ENCODE measurements at regions not wholly inside any gene's neighbourhood (a gene's known extent, or its start where the extent isn't known, plus 50 kb on each side); places are given as distances from the start of the nearest gene placed in this dataset.

- Mint-ChIP-seq H3K27me3 (ENCODE audit: low read depth in 2 of 2) (no peaks in the 10 kb centered on the region), H3K9me3 (peaks cover 0 to 4% of the 10 kb centered on the region in 2 donors), H3K4me1 (no peaks in the 10 kb centered on the region), H3K36me3 (no peaks in the 10 kb centered on the region), H3K4me3 (no peak overlapping the region), H3K27ac (no peak overlapping the region)
- TF ChIP-seq CTCF (IDR thresholded peaks at IDR 0.05): no peak
- H3K27me3 ChIP-seq (ENCODE audit: control insufficient read depth, insufficient read depth, low read length): no peaks in the 10 kb centered on the region
- no peaks in the 10 kb centered on the region for H3K4me1 ChIP-seq (ENCODE audit: control insufficient read depth, insufficient read depth, low read length)
- 76% methylated on average over 25 of the region's 25 CpGs for WGBS (ENCODE audit: insufficient coverage)
- ATAC-seq (no peak), DNase-seq (no peak)
- H3K9me3 ChIP-seq (ENCODE audit: control insufficient read depth, insufficient read depth, low read length): no peaks in the 10 kb centered on the region
- H3K27ac ChIP-seq (ENCODE audit: low read length): no peak overlapping the region
- H3K36me3 ChIP-seq (ENCODE audit: control insufficient read depth, insufficient read depth, low read length): no peaks in the 10 kb centered on the region
- H3K4me3 ChIP-seq (ENCODE audit: low read length): no peak overlapping the region
- intact Hi-C loops (cut with micrococcal nuclease): no loop called here
Observed at GRCh38 chr14:104291123-104292000, 153.0 kb downstream of the KIF26A start.

DNA sequence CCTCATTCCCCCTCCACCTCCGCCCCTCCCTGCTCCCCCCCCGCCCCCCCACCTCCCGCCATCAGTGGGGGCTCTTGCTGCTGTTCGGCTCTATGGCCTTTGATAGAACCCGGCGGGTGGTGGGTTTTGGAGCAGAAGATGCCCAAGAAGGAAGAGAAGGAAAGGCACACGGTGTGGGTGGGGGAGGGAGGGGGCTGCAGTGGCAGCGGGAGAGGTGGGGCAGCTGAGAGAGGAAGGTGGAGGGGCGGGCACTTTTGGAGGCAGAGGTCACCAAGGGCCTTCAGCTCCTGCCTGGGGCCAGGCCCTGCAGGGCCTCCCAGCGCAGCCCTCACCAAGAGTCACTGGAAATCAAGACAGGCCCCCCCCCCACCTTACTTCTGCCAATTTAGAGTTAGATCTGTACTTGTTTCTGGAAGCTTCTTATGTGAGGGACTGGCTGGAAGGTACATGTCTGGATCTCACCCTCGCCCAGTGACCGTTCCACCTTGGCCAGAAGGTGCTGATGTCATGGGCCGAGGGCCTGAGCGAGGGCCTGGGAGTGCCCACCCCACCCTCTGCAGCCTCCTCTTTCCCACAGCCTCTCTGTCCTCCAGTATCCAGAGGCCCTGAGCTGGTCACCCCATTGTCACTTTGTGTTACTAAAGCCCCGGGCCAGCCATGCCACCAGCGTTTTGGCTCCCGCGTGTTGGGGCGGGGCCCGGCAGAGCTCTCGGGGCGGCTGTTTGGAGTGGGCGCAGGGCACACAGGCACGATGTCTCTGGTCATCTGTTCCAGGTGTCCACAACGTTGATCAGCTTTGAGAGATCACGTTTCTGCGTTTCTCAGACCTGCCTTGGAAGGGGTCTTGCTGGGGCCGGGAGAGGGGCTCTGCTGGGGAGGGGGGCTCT, 153.9 kb downstream of the KIF26A start:
- TF ChIP-seq CTCF (IDR thresholded peaks at IDR 0.05): no peak
- Histone ChIP-seq H3K27me3 (ENCODE audit: control insufficient read depth, insufficient read depth, low read length) (no peaks in the 10 kb centered on the region), H3K4me1 (ENCODE audit: control insufficient read depth, insufficient read depth, low read length) (no peaks in the 10 kb centered on the region), H3K36me3 (ENCODE audit: control insufficient read depth, insufficient read depth, low read length) (no peaks in the 10 kb centered on the region), H3K27ac (ENCODE audit: low read length) (no peak overlapping the region), H3K4me3 (ENCODE audit: low read length) (no peak overlapping the region), H3K9me3 (ENCODE audit: control insufficient read depth, insufficient read depth, low read length) (no peaks in the 10 kb centered on the region)
- DNase-seq (no peak), ATAC-seq (no peak)
- intact Hi-C loops (cut with micrococcal nuclease): no loop called here
- peaks cover 0 to 4% of the 10 kb centered on the region in 2 donors for H3K9me3 Mint-ChIP-seq
- H3K27ac Mint-ChIP-seq: no peak overlapping the region
- no peak overlapping the region for H3K4me3 Mint-ChIP-seq
- no peaks in the 10 kb centered on the region for H3K4me1 Mint-ChIP-seq
- H3K36me3 Mint-ChIP-seq: no peaks in the 10 kb centered on the region
- H3K27me3 Mint-ChIP-seq (ENCODE audit: low read depth in 2 of 2): no peaks in the 10 kb centered on the region
- 87% methylated on average over 23 of the region's 28 CpGs for WGBS (ENCODE audit: insufficient coverage)

DNA sequence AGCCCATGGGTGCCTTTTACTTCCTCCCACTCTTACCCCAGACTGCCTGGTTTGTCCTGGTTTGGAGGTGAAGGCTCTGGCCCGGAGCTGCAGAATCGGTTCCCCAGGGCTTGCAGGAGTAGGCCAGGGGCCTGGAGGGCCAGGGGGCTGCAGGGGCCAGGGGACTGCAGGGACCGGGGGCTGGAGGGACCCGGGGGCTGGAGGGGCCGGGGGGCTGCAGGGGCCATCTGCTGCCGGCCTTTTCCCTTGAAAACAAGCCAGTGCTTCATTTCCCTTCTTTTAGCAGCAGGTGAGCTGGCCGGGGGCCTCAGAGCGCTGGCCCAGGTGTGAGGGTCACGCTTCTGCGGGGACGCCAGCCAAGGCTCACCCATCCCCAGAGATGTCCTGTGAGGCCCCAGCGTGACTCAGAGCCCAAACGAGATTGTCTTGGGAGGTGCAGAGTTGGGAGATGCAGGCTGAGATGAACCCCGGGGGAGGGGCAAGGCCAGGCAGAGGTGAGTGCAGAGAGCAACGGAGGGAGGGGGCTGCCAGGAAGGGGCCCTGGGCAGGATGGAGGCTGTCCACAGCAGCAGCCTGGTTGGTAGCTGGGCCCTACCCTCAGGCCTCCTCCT, 154.9 kb downstream of the KIF26A start:
- H3K36me3 Mint-ChIP-seq: no peaks in the 10 kb centered on the region
- no peaks in the 10 kb centered on the region for H3K9me3 ChIP-seq (ENCODE audit: control insufficient read depth, insufficient read depth, low read length)
- no peaks in the 10 kb centered on the region for H3K27me3 ChIP-seq (ENCODE audit: control insufficient read depth, insufficient read depth, low read length)
- H3K27ac Mint-ChIP-seq: no peak overlapping the region
- ATAC-seq: no peak
- no peak overlapping the region for H3K4me3 ChIP-seq (ENCODE audit: low read length)
- no peak for DNase-seq
- intact Hi-C loops (cut with micrococcal nuclease): no loop called here
- WGBS (ENCODE audit: insufficient coverage): 69% methylated on average over 15 of the region's 15 CpGs
- H3K27ac ChIP-seq (ENCODE audit: low read length): no peak overlapping the region
- H3K4me3 Mint-ChIP-seq: no peak overlapping the region
- H3K36me3 ChIP-seq (ENCODE audit: control insufficient read depth, insufficient read depth, low read length): no peaks in the 10 kb centered on the region
- H3K9me3 Mint-ChIP-seq: peaks cover 0 to 4% of the 10 kb centered on the region in 2 donors
- no peaks in the 10 kb centered on the region for H3K4me1 ChIP-seq (ENCODE audit: control insufficient read depth, insufficient read depth, low read length)
- H3K4me1 Mint-ChIP-seq: no peaks in the 10 kb centered on the region
- H3K27me3 Mint-ChIP-seq (ENCODE audit: low read depth in 2 of 2): no peaks in the 10 kb centered on the region
- no peak for TF ChIP-seq CTCF (IDR thresholded peaks at IDR 0.05)
